DMS153 treated with DMSO at 0.1 percent for 48 hours (cell line): ENCODE measurements at regions not wholly inside any gene's neighbourhood (a gene's known extent, or its start where the extent isn't known, plus 50 kb on each side); places are given as distances from the start of the nearest gene placed in this dataset.
"Not testable (repeated sequence)": the region's sequence is repeated elsewhere in the genome, so short reads cannot be mapped to it uniquely, and the experiment has no call there.

Experiments used
- DNase-seq: peaks from one replicate; lab custom pipeline; 2025; ENCODE audit not compliant: unreplicated experiment; lab: John Stamatoyannopoulos, UW

- DNase-seq: no peak
Measured at GRCh38 chr11:109043315-109043714, 378.4 kb downstream of the DDX10 start.

- DNase-seq: no peak
Measured at GRCh38 chr11:109046284-109046992, 375.6 kb upstream of the C11orf87 start.

- DNase-seq: no peak
Measured at GRCh38 chr11:109048098-109048497, 373.9 kb upstream of the C11orf87 start.

- no peak for DNase-seq
Measured at GRCh38 chr11:109051200-109051599, 370.8 kb upstream of the C11orf87 start.

- DNase-seq: no peak
Measured at GRCh38 chr11:109059402-109059801, 362.6 kb upstream of the C11orf87 start.

- no peak for DNase-seq
Measured at GRCh38 chr11:109061394-109061793, 360.6 kb upstream of the C11orf87 start.

GRCh38 chr11:109062445-109062844 is 359.5 kb upstream of the C11orf87 start:
- DNase-seq: no peak

- no peak for DNase-seq
Measured at GRCh38 chr11:109062871-109063270, 359.1 kb upstream of the C11orf87 start.

- not testable (repeated sequence) for DNase-seq
Measured at GRCh38 chr11:109064618-109065311, 357.2 kb upstream of the C11orf87 start.

GRCh38 chr11:109071262-109071661 is 350.7 kb upstream of the C11orf87 start:
- no peak for DNase-seq

- no peak for DNase-seq
Measured at GRCh38 chr11:109071712-109072524, 350.1 kb upstream of the C11orf87 start.

- DNase-seq: no peak
Measured at GRCh38 chr11:109073032-109073822, 348.8 kb upstream of the C11orf87 start.

GRCh38 chr11:109075976-109076375 is 346.0 kb upstream of the C11orf87 start:
- no peak for DNase-seq

- DNase-seq: no peak
Measured at GRCh38 chr11:109076870-109077269, 345.1 kb upstream of the C11orf87 start.

- no peak for DNase-seq
Measured at GRCh38 chr11:109077291-109077920, 344.6 kb upstream of the C11orf87 start.

GRCh38 chr11:109085708-109086373 is 336.1 kb upstream of the C11orf87 start:
- no peak for DNase-seq

- DNase-seq: no peak
Measured at GRCh38 chr11:109086931-109087330, 335.1 kb upstream of the C11orf87 start.

GRCh38 chr11:109088086-109088485 is 333.9 kb upstream of the C11orf87 start:
- DNase-seq: no peak

GRCh38 chr11:109089144-109089543 is 332.8 kb upstream of the C11orf87 start:
- no peak for DNase-seq

GRCh38 chr11:109093354-109093753 is 328.6 kb upstream of the C11orf87 start:
- DNase-seq: no peak
